H9 (cell line): ENCODE measurements at regions not wholly inside any gene's neighbourhood (a gene's known extent, or its start where the extent isn't known, plus 50 kb on each side); places are given as distances from the start of the nearest gene placed in this dataset.

Source experiments
- DNase-seq: peaks from one replicate; pipeline ENCODE4 v3.0.0-alpha.2; 2017
- H2AFZ ChIP-seq: one replicate; pipeline ENCODE4 v1.6.1; 2013; ENCODE audit warnings: mild to moderate bottlenecking, low read length, control low read depth, moderate library complexity
- H2AK5ac ChIP-seq: 2 replicates; pipeline ENCODE4 v1.6.1; 2013; ENCODE audit warnings: low read length, control low read depth, mixed read lengths; ENCODE audit not compliant: insufficient read length
- H2BK120ac ChIP-seq: one replicate; pipeline ENCODE4 v1.6.1; 2013; ENCODE audit warnings: low read depth, mild to moderate bottlenecking, low read length, control low read depth, inconsistent platforms; ENCODE audit not compliant: poor library complexity, severe bottlenecking
- H2BK12ac ChIP-seq: 2 replicates; pipeline ENCODE4 v1.6.1; 2013; ENCODE audit warnings: low read length, control low read depth, mixed read lengths, low read depth; ENCODE audit not compliant: insufficient read length
- H2BK15ac ChIP-seq: 2 replicates; pipeline ENCODE4 v1.6.1; 2013; ENCODE audit warnings: low read depth, low read length, control low read depth
- H2BK20ac ChIP-seq: one replicate; pipeline ENCODE4 v1.6.1; 2013; ENCODE audit warnings: low read depth, mild to moderate bottlenecking, low read length, control low read depth, inconsistent platforms; ENCODE audit not compliant: poor library complexity, severe bottlenecking
- H2BK5ac ChIP-seq: 2 replicates; pipeline ENCODE4 v1.6.1; 2013; ENCODE audit warnings: low read length, control low read depth, mixed read lengths; ENCODE audit not compliant: insufficient read length
- H3K14ac ChIP-seq: 2 replicates; pipeline ENCODE4 v1.6.1; 2013; ENCODE audit warnings: low read length, control low read depth; ENCODE audit not compliant: insufficient read depth
- H3K18ac ChIP-seq: 2 replicates; pipeline ENCODE4 v1.6.1; 2013; ENCODE audit warnings: low read depth, mild to moderate bottlenecking, mixed read lengths, low read length, control low read depth; ENCODE audit not compliant: insufficient read length
- H3K23ac ChIP-seq: 2 replicates; pipeline ENCODE4 v1.6.1; 2013; ENCODE audit warnings: low read length, control low read depth, mixed read lengths, low read depth; ENCODE audit not compliant: insufficient read length
- H3K23me2 ChIP-seq: 2 replicates; pipeline ENCODE4 v1.6.1; 2013; ENCODE audit warnings: low read depth, mild to moderate bottlenecking, mixed read lengths, low read length, control low read depth; ENCODE audit not compliant: insufficient read length, poor library complexity, severe bottlenecking
- H3K27ac ChIP-seq: 2 replicates; pipeline ENCODE4 v1.5.1; 2013; ENCODE audit warnings: low read length, control low read depth, mixed read lengths, low read depth; ENCODE audit not compliant: insufficient read length
- H3K27me3 ChIP-seq: 2 replicates; pipeline ENCODE4 v1.6.1; 2013; ENCODE audit warnings: low read length, control low read depth, inconsistent platforms; ENCODE audit not compliant: insufficient read depth
- H3K4ac ChIP-seq: 2 replicates; pipeline ENCODE4 v1.6.1; 2013; ENCODE audit warnings: low read depth, mild to moderate bottlenecking, control low read depth, inconsistent platforms, low read length, moderate library complexity
- H3K4me1 ChIP-seq: 2 replicates; pipeline ENCODE4 v1.6.1; 2013; ENCODE audit warnings: low read length, control low read depth, inconsistent platforms; ENCODE audit not compliant: insufficient read depth
- H3K4me2 ChIP-seq: 2 replicates; pipeline ENCODE4 v1.6.1; 2013; ENCODE audit warnings: low read length, control low read depth, mixed read lengths; ENCODE audit not compliant: insufficient read length, insufficient read depth
- H3K56ac ChIP-seq: 2 replicates; pipeline ENCODE4 v1.6.1; 2013; ENCODE audit warnings: low read depth, mild to moderate bottlenecking, mixed read lengths, low read length, control low read depth; ENCODE audit not compliant: insufficient read length
- H3K79me1 ChIP-seq: 2 replicates; pipeline ENCODE4 v1.6.1; 2013; ENCODE audit warnings: low read depth, mild to moderate bottlenecking, moderate library complexity, low read length, control low read depth, inconsistent platforms; ENCODE audit not compliant: insufficient read depth, poor library complexity, severe bottlenecking
- H3K79me2 ChIP-seq: 2 replicates; pipeline ENCODE4 v1.6.1; 2013; ENCODE audit warnings: low read length, control low read depth, inconsistent platforms; ENCODE audit not compliant: insufficient read depth
- H3K9ac ChIP-seq: 2 replicates; pipeline ENCODE4 v1.6.1; 2013; ENCODE audit warnings: low read length, control low read depth, mixed read lengths; ENCODE audit not compliant: insufficient read length; ENCODE audit errors: extremely low read depth
- H3K9me3 ChIP-seq: one replicate; pipeline ENCODE4 v1.6.1; 2013; ENCODE audit warnings: low read depth, low read length, inconsistent platforms; ENCODE audit not compliant: control insufficient read depth
- H3T11ph ChIP-seq: one replicate; pipeline ENCODE4 v1.6.1; 2013; ENCODE audit warnings: mild to moderate bottlenecking, low read length, control low read depth, inconsistent platforms
- H4K20me1 ChIP-seq: one replicate; pipeline ENCODE4 v1.6.1; 2013; ENCODE audit not compliant: control insufficient read depth, insufficient read length, insufficient read depth
- H4K5ac ChIP-seq: 2 replicates; pipeline ENCODE4 v1.6.1; 2013; ENCODE audit warnings: low read depth, mild to moderate bottlenecking, mixed read lengths, low read length, control low read depth; ENCODE audit not compliant: insufficient read length
- H4K8ac ChIP-seq: replicated peaks from 2 replicates; pipeline ENCODE4 v1.6.1; 2013; ENCODE audit warnings: low read length, control low read depth, mixed read lengths, low read depth; ENCODE audit not compliant: insufficient read length
- H4K91ac ChIP-seq: 2 replicates; pipeline ENCODE4 v1.6.1; 2013; ENCODE audit warnings: low read depth, mild to moderate bottlenecking, moderate library complexity, mixed read lengths, low read length, control low read depth; ENCODE audit not compliant: insufficient read length
- H3K27ac Mint-ChIP-seq, 3 experiments: 2 replicates in 2 of 3; 3 replicates in 1 of 3; pipeline ENCODE4 v1.8.0; 2020 to 2021; ENCODE audit warnings: mixed read lengths in 3 of 3, mild to moderate bottlenecking in 1 of 3, moderate library complexity in 1 of 3
- H3K27me3 Mint-ChIP-seq: 2 replicates; pipeline ENCODE4 v1.8.0; 2021; ENCODE audit warnings: low read depth, mild to moderate bottlenecking, moderate library complexity, mixed read lengths
- H3K36me3 Mint-ChIP-seq, 3 experiments: 2 replicates in 2 of 3; 3 replicates in 1 of 3; pipeline ENCODE4 v1.8.0; 2020 to 2021; ENCODE audit warnings: low read depth in 3 of 3, mixed read lengths in 3 of 3; ENCODE audit not compliant: insufficient read depth in 1 of 3
- H3K4me1 Mint-ChIP-seq, 2 experiments: 2 replicates each; pipeline ENCODE4 v1.8.0; 2020; ENCODE audit warnings: mixed read lengths in 2 of 2
- H3K4me3 Mint-ChIP-seq, 2 experiments: 2 replicates in 1 of 2; 3 replicates in 1 of 2; pipeline ENCODE4 v1.8.0; 2020 to 2021; ENCODE audit warnings: mild to moderate bottlenecking in 2 of 2, mixed read lengths in 2 of 2, moderate library complexity in 1 of 2
- H3K9me3 Mint-ChIP-seq, 2 experiments: 2 replicates in 1 of 2; 3 replicates in 1 of 2; pipeline ENCODE4 v1.8.0; 2020; ENCODE audit warnings: mild to moderate bottlenecking in 2 of 2, mixed read lengths in 2 of 2, moderate library complexity in 1 of 2
- CTCF ChIP-seq: fragments of 200-600 bp; sonication (generic); conservative IDR thresholded peaks from 3 replicates; pipeline ENCODE4 v1.8.0; 2021; ENCODE audit warnings: antibody characterized with exemption, mild to moderate bottlenecking
- WGBS: extraction: QIAGEN DNeasy Blood & Tissue Kit; methylation state at CpG from one replicate; pipeline ENCODE4 v1.1.7; 2013; ENCODE audit warnings: missing lambda C conversion rate, low lambda C conversion rate, mixed read lengths; ENCODE audit not compliant: insufficient read length; ENCODE audit errors: extremely low coverage; 5-methylcytosine and 5-hydroxymethylcytosine counted together

GRCh38 chr10:78512205-78512550 is 478.5 kb downstream of the RPS24 start:
- H3K79me2 ChIP-seq: no peaks in the 10 kb centered on the region
- no peak overlapping the region for H4K8ac ChIP-seq
- H3K4me3 Mint-ChIP-seq: no peak overlapping the region
- no peak overlapping the region for H2AFZ ChIP-seq
- H2BK12ac ChIP-seq: no peak overlapping the region
- H2BK120ac ChIP-seq: no peak overlapping the region
- H3K9me3 ChIP-seq: no peaks in the 10 kb centered on the region
- peaks cover 0 to 3% of the 10 kb centered on the region in 2 experiments; a peak in 3 of 4 replicates for H3K4me1 Mint-ChIP-seq
- no peaks in the 10 kb centered on the region for H3K4me1 ChIP-seq
- no peak overlapping the region for H3K27ac Mint-ChIP-seq
- H3K9me3 Mint-ChIP-seq: no peaks in the 10 kb centered on the region
- no peak overlapping the region for H3K18ac ChIP-seq
- no peaks in the 10 kb centered on the region for H3K79me1 ChIP-seq
- H3K4ac ChIP-seq: no peak overlapping the region
- peaks cover 3% of the 10 kb centered on the region; the same call in 1 of the 2 replicates for H3K27me3 Mint-ChIP-seq
- no peak overlapping the region for H3K14ac ChIP-seq
- no peak overlapping the region for H3K27ac ChIP-seq
- no peak overlapping the region for H3K23ac ChIP-seq
- H3K9ac ChIP-seq: no peak overlapping the region
- no peaks in the 10 kb centered on the region for H3K23me2 ChIP-seq
- H2BK5ac ChIP-seq: no peak overlapping the region
- no peak overlapping the region for H3K4me2 ChIP-seq
- no peaks in the 10 kb centered on the region for H3K27me3 ChIP-seq
- TF ChIP-seq CTCF: no peak
- no peak overlapping the region for H2AK5ac ChIP-seq
- H4K91ac ChIP-seq: no peak overlapping the region
- DNase-seq: no peak
- no peak overlapping the region for H2BK20ac ChIP-seq
- H2BK15ac ChIP-seq: no peak overlapping the region
- no peak overlapping the region for H3K56ac ChIP-seq
- no CpG with 5 or more reads among the region's 3 CpGs for WGBS
- no peak overlapping the region for H4K5ac ChIP-seq
- no peak overlapping the region for H3T11ph ChIP-seq
- H3K36me3 Mint-ChIP-seq: no peaks in the 10 kb centered on the region
- no peaks in the 10 kb centered on the region for H4K20me1 ChIP-seq
